Astrocyte of the spinal cord (primary cell): ENCODE measurements at regions not wholly inside any gene's neighbourhood (a gene's known extent, or its start where the extent isn't known, plus 50 kb on each side); places are given as distances from the start of the nearest gene placed in this dataset.

ENCODE experiments used
- DNase-seq: peaks from one replicate; pipeline ENCODE4 v3.0.0; 2011; ENCODE audit warnings: low read depth, low spot score
- H3K4me3 ChIP-seq: 2 replicates; pipeline ENCODE4 v1.5.1; 2011; ENCODE audit warnings: low read depth, mild to moderate bottlenecking, low read length, moderate library complexity
- in situ Hi-C: cut with HindIII; loops from 2 replicates; pipeline ENCODE4 v1.10.0; 2017; ENCODE audit warnings: low sequenced_read_pairs
- TF ChIP-seq, protein P1 (sequence below): IDR thresholded peaks from 2 replicates; pipeline ENCODE4 v1.5.1; 2012; ENCODE audit warnings: low read depth, mild to moderate bottlenecking, low read length, inconsistent platforms

GRCh38 chr1:184219883-184220282 is 166.9 kb upstream of the C1orf21 start:
- in situ Hi-C loops: no loop called here
- DNase-seq: no peak
- no peak overlapping the region for H3K4me3 ChIP-seq
- TF ChIP-seq, protein P1, sequence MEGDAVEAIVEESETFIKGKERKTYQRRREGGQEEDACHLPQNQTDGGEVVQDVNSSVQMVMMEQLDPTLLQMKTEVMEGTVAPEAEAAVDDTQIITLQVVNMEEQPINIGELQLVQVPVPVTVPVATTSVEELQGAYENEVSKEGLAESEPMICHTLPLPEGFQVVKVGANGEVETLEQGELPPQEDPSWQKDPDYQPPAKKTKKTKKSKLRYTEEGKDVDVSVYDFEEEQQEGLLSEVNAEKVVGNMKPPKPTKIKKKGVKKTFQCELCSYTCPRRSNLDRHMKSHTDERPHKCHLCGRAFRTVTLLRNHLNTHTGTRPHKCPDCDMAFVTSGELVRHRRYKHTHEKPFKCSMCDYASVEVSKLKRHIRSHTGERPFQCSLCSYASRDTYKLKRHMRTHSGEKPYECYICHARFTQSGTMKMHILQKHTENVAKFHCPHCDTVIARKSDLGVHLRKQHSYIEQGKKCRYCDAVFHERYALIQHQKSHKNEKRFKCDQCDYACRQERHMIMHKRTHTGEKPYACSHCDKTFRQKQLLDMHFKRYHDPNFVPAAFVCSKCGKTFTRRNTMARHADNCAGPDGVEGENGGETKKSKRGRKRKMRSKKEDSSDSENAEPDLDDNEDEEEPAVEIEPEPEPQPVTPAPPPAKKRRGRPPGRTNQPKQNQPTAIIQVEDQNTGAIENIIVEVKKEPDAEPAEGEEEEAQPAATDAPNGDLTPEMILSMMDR: no peak

GRCh38 chr1:184221087-184221486 is 165.7 kb upstream of the C1orf21 start:
- TF ChIP-seq, protein P1: no peak
- DNase-seq: no peak
- in situ Hi-C loops: no loop called here
- no peak overlapping the region for H3K4me3 ChIP-seq

DNA sequence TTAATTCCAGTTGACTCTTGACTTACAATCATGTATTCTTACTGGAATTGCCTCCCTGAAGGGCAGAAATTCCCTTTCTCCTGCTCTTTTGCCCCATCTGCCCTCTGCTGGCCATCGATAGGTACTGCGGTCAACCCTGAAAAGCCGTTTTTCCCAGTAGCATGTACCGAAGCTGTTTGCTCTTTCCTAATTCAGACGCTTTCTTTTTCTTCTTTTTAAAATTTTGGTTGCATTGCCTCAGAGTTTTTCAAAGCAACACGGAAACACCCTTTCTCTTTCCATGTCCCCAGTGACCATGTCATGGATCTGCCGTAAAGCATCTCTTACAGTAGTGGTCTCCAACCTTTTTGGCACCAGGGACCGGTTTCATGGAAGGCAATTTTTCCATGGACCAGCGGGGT is 164.2 kb upstream of the C1orf21 start:
- no peak overlapping the region for H3K4me3 ChIP-seq
- TF ChIP-seq, protein P1: peak; percentile 93
- in situ Hi-C loops: no loop called here
- DNase-seq: peak; percentile 23

GRCh38 chr1:184223216-184223615 is 163.6 kb upstream of the C1orf21 start:
- TF ChIP-seq, protein P1: no peak
- no peak for DNase-seq
- in situ Hi-C loops: no loop called here
- no peak overlapping the region for H3K4me3 ChIP-seq

GRCh38 chr1:184225283-184226099 is 161.3 kb upstream of the C1orf21 start:
- no peak for DNase-seq
- no peak overlapping the region for H3K4me3 ChIP-seq
- TF ChIP-seq, protein P1: no peak
- in situ Hi-C loops: no loop called here

DNA sequence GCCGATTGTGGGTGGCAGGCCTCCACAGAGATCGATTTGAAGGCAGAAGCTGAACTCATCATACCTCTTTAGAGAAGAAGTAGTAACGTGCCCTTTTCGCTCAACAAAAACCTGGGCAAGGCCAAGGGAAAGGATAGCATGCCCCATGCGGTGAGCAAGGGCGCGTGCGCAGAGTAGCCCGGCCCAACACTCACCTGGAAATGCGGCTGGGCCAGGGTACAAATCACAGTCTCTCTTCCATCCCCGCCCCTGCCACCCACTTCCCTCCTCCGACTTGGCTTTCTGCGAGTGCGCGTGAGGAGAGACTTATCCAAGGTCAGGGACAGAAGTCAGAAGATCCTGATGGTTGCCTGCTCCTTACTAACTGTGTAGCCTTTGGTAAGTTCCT is 160.7 kb upstream of the C1orf21 start:
- TF ChIP-seq, protein P1: no peak
- H3K4me3 ChIP-seq: no peak overlapping the region
- in situ Hi-C loops: no loop called here
- DNase-seq: no peak
